ENCODE measurements at regions not wholly inside any gene's neighbourhood (a gene's known extent, or its start where the extent isn't known, plus 50 kb on each side); places are given as distances from the start of the nearest gene placed in this dataset.

DNA sequence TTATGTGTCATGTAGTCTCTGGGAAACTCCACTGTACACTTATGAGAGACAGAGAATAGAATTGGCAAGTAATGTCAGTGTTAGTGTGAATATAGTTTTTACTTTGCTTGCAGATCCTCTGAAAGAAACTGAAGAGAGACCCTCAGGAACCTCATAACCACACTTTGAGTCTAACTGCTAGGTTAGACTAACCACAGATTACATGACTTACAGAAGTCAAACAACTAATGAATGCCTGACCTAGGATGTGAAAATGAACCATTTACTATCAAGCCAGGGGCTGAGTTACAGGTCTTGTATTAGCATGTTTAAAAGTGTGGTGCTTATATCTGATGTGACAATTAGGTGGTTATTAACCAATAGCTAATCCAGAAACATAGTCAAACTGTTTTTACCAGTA is 280.4 kb upstream of the LRATD1 start:
- no peak for TF ChIP-seq EZH2 (IDR thresholded peaks at IDR 0.05; ENCODE audit: low read length)
- TF ChIP-seq, protein P1, sequence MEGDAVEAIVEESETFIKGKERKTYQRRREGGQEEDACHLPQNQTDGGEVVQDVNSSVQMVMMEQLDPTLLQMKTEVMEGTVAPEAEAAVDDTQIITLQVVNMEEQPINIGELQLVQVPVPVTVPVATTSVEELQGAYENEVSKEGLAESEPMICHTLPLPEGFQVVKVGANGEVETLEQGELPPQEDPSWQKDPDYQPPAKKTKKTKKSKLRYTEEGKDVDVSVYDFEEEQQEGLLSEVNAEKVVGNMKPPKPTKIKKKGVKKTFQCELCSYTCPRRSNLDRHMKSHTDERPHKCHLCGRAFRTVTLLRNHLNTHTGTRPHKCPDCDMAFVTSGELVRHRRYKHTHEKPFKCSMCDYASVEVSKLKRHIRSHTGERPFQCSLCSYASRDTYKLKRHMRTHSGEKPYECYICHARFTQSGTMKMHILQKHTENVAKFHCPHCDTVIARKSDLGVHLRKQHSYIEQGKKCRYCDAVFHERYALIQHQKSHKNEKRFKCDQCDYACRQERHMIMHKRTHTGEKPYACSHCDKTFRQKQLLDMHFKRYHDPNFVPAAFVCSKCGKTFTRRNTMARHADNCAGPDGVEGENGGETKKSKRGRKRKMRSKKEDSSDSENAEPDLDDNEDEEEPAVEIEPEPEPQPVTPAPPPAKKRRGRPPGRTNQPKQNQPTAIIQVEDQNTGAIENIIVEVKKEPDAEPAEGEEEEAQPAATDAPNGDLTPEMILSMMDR (optimal IDR thresholded peaks at IDR 0.05 in 1 of 3, IDR thresholded peaks at IDR 0.05 in 1 of 3, conservative IDR thresholded peaks at IDR 0.05 in 1 of 3; ENCODE audit: extremely low read depth in 1 of 3, insufficient read depth in 2 of 3, low read length in 3 of 3), result no peak
